Testis (tissue), 2 donors: ENCODE measurements at regions not wholly inside any gene's neighbourhood (a gene's known extent, or its start where the extent isn't known, plus 50 kb on each side); places are given as distances from the start of the nearest gene placed in this dataset.

Experiments
- DNase-seq: peaks from one replicate; pipeline ENCODE4 v3.0.0-alpha.2; 2019
- H3K27ac ChIP-seq, 2 donors: fragments of 200-600 bp; sonication (generic); one replicate each; pipeline ENCODE4 v1.5.1; 2019
- H3K27me3 ChIP-seq: fragments of 200-600 bp; sonication (generic); one replicate; pipeline ENCODE4 v1.5.1; 2019
- H3K36me3 ChIP-seq: fragments of 200-600 bp; sonication (generic); one replicate; pipeline ENCODE4 v1.5.1; 2017; ENCODE audit warnings: low read depth; ENCODE audit errors: missing control alignments
- H3K4me1 ChIP-seq: fragments of 200-600 bp; sonication (generic); one replicate; pipeline ENCODE4 v1.5.1; 2019
- H3K4me3 ChIP-seq, 2 donors: fragments of 200-600 bp; sonication (generic); one replicate each; pipeline ENCODE4 v1.5.1; 2017 to 2019
- H3K9me3 ChIP-seq: fragments of 200-600 bp; sonication (generic); one replicate; pipeline ENCODE4 v1.5.1; 2017
- POLR2A ChIP-seq: fragments of 450-650 bp; IDR thresholded peaks from one replicate; pipeline ENCODE4 v1.6.1; 2017; ENCODE audit warnings: antibody characterized with exemption, mild to moderate bottlenecking, moderate library complexity
- WGBS, 2 donors: methylation state at CpG; one replicate each; pipeline ENCODE4 v1.1.5; 2018; 5-methylcytosine and 5-hydroxymethylcytosine counted together
- intact Hi-C: fragments of 100-400 bp; cut with DNase I; formaldehyde crosslinking; loops from one replicate; pipeline ENCODE4 v1.15.1; 2023; ENCODE audit warnings: low total_unique reads
- TF ChIP-seq, protein P1 (sequence below), 3 experiments: fragments of 450-650 bp in 2 of 3; fragments of 200-600 bp in 1 of 3; sonication (generic) in 1 of 3; IDR thresholded peaks; one replicate each; pipeline ENCODE4 v1.5.1; 2016 to 2019; ENCODE audit warnings: antibody characterized with exemption in 3 of 3, mild to moderate bottlenecking in 2 of 3, moderate library complexity in 1 of 3

DNA sequence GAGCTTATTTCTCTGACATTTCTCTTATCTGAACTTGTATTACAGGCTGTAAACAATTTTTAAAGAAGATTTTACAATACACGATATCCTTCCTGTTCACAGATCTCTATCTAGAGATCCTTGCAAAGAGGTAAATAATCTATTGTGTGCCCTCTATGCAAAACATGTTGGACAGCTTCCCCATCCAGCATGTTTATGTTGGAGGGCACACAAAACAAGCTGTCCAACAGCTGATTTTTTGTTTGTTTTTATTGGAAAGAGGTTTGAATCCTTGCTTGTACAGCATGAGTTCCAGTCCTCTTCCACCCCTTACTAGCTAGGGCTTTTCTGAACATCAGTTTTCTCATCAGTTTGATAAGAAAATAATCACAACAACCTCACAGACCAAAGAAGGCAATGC is 62.3 kb upstream of the SYNDIG1 start:
- no peaks in the 10 kb centered on the region for H3K9me3 ChIP-seq
- no peak overlapping the region for H3K27ac ChIP-seq
- no peaks in the 10 kb centered on the region for H3K36me3 ChIP-seq
- no peak for DNase-seq
- intact Hi-C loops: no loop called here
- 52 to 54% methylated on average over 1 of the region's 1 CpG for WGBS, 2 donors
- no peaks in the 10 kb centered on the region for H3K4me1 ChIP-seq
- no peak overlapping the region for H3K4me3 ChIP-seq
- no peaks in the 10 kb centered on the region for H3K27me3 ChIP-seq
- TF ChIP-seq POLR2A: no peak
- TF ChIP-seq, protein P1, sequence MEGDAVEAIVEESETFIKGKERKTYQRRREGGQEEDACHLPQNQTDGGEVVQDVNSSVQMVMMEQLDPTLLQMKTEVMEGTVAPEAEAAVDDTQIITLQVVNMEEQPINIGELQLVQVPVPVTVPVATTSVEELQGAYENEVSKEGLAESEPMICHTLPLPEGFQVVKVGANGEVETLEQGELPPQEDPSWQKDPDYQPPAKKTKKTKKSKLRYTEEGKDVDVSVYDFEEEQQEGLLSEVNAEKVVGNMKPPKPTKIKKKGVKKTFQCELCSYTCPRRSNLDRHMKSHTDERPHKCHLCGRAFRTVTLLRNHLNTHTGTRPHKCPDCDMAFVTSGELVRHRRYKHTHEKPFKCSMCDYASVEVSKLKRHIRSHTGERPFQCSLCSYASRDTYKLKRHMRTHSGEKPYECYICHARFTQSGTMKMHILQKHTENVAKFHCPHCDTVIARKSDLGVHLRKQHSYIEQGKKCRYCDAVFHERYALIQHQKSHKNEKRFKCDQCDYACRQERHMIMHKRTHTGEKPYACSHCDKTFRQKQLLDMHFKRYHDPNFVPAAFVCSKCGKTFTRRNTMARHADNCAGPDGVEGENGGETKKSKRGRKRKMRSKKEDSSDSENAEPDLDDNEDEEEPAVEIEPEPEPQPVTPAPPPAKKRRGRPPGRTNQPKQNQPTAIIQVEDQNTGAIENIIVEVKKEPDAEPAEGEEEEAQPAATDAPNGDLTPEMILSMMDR (IDR thresholded peaks at IDR 0.05): no peak

DNA sequence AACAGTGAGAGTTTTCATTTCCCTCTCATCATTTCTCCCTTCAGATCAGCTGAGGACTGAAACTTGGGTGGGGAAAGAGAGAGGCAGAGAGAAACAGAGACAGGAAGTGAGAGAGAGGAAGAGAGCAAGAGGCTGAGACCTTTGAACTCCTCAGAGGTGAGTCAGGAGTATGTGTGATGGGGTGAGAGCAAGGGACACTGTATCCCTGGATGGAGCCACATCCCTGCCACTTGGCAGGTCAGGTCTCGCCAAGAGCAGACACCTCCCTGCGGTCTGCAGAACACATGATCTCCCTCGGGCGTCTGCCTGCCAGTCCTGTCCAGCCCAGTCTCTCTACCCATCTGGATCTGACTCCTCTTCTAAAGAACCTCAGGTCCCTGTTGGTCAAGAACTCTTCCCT is 62.7 kb upstream of the SYNDIG1 start:
- 63% methylated on average over 4 of the region's 4 CpGs for WGBS, 2 donors
- intact Hi-C loops: no loop called here
- no peaks in the 10 kb centered on the region for H3K36me3 ChIP-seq
- no peaks in the 10 kb centered on the region for H3K9me3 ChIP-seq
- H3K4me3 ChIP-seq: no peak overlapping the region
- no peaks in the 10 kb centered on the region for H3K4me1 ChIP-seq
- H3K27me3 ChIP-seq: no peaks in the 10 kb centered on the region
- TF ChIP-seq, protein P1 (IDR thresholded peaks at IDR 0.05): no peak
- TF ChIP-seq POLR2A: no peak
- H3K27ac ChIP-seq: no peak overlapping the region
- no peak for DNase-seq

DNA sequence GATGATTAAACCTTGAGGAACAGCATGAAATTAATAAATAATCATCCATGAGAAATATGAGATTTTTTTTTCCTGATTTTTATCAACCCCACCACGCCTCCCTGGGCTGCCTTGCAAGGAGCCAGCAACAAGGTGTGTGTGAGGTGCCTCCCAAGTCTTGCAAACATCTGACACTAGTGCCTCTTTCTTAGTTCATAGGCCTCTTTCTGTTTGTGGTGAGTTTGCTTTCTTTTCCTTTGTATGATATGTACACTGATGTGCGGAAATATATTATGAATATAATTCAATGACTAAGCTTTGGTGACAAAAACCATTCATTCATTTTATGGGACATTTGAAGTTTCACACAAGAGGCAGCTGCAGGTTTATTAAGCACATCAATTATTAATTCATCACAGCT is 63.2 kb upstream of the SYNDIG1 start:
- no peak for DNase-seq
- Histone ChIP-seq H3K4me3 (no peak overlapping the region), H3K9me3 (no peaks in the 10 kb centered on the region), H3K27me3 (no peaks in the 10 kb centered on the region), H3K36me3 (no peaks in the 10 kb centered on the region), H3K27ac (no peak overlapping the region), H3K4me1 (no peaks in the 10 kb centered on the region)
- 91 to 95% methylated on average over 2 of the region's 2 CpGs for WGBS, 2 donors
- intact Hi-C loops: no loop called here
- TF ChIP-seq, protein P1 (IDR thresholded peaks at IDR 0.05): no peak
- TF ChIP-seq POLR2A: no peak

DNA sequence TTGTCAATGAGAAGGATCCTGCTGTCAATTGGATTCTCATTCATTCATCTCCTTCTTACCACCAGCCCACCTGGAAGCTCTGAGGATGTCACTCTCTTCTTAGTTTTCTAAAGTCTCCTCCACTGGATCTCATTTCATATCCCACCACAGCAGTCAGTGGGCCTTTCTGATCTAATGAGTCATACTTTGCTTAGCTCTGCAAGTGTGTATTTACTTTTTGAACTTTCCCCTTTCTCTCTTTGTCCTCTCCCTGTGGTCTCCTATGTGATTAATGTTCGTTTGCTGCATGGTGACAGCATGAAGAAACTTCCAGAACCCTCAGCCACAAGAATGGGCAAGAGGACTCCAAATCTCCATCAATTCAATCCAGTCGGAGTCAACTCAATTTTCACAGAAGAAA is 63.6 kb upstream of the SYNDIG1 start:
- no peak for TF ChIP-seq POLR2A
- TF ChIP-seq, protein P1 (IDR thresholded peaks at IDR 0.05): no peak
- WGBS, 2 donors: 69 to 86% methylated on average over 2 of the region's 2 CpGs

DNA sequence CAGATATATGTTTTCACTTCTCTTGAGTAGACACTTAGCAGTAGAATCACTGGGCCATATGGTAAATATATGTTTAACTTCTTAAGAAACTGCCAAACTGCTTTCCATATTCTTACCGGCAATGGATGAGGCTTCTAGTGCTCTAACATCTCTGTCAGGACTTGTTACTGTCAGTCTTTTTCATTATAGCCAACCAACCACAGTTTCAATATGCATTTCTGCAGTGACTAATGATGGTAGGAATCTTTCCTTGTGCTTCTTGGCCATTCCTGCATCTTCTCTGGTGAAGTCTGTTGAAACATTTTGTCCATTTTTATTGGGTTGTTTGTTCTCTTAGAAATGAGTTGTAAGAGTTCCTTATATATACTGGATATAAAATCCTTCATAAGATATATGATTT is 66.0 kb upstream of the SYNDIG1 start:
- H3K36me3 ChIP-seq: no peaks in the 10 kb centered on the region
- no peaks in the 10 kb centered on the region for H3K27me3 ChIP-seq
- H3K9me3 ChIP-seq: no peaks in the 10 kb centered on the region
- intact Hi-C loops: no loop called here
- TF ChIP-seq, protein P1 (IDR thresholded peaks at IDR 0.05): no peak
- TF ChIP-seq POLR2A: no peak
- no peak overlapping the region for H3K27ac ChIP-seq
- H3K4me1 ChIP-seq: no peaks in the 10 kb centered on the region
- WGBS, 2 donors: 95 to 100% methylated on average over 1 of the region's 1 CpG
- no peak for DNase-seq
- no peak overlapping the region for H3K4me3 ChIP-seq

More for the DNA sequence above, 63.6 kb upstream of the SYNDIG1 start:
- intact Hi-C loops: no loop called here
- no peaks in the 10 kb centered on the region for H3K27me3 ChIP-seq
- no peak for DNase-seq
- H3K27ac ChIP-seq: no peak overlapping the region
- no peaks in the 10 kb centered on the region for H3K36me3 ChIP-seq
- H3K4me1 ChIP-seq: no peaks in the 10 kb centered on the region
- H3K9me3 ChIP-seq: no peaks in the 10 kb centered on the region
- no peak overlapping the region for H3K4me3 ChIP-seq
